ENCODE measurements at regions not wholly inside any gene's neighbourhood (a gene's known extent, or its start where the extent isn't known, plus 50 kb on each side); places are given as distances from the start of the nearest gene placed in this dataset.

DNA sequence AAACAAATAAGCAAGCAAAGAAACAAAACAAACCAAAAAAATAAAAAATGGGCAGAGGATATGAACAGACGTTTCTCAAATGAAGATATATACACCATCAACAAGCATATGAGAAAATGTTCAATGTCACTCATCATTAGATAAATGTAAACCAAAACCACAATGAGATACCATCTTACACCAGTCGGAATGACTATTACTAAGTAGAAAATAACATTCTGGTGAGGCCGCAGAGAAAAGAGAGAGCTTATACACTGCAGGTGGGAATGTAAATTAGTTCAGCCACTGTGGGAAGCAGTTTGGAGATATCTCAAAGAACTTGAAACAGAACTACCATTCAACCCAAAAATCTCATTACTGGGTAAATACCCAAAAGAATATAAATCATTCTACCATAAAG is 321.0 kb upstream of the SLIT2 start:
- H3K36me3 ChIP-seq (ENCODE audit: control insufficient read depth, low read depth, low read length) = no peaks in the 10 kb centered on the region
- H3K9me3 ChIP-seq (ENCODE audit: control insufficient read depth, low read depth, low read length) = no peaks in the 10 kb centered on the region
- H3K27ac ChIP-seq (ENCODE audit: low read length) = no peak overlapping the region
- H3K4me3 ChIP-seq (ENCODE audit: low read length) = no peak overlapping the region
- H3K9ac ChIP-seq (ENCODE audit: low read length) = no peak overlapping the region
- H3K27me3 ChIP-seq (ENCODE audit: control insufficient read depth, insufficient read depth, low read length) = no peaks in the 10 kb centered on the region
- H3K4me1 ChIP-seq (ENCODE audit: control insufficient read depth, low read depth, low read length) = no peaks in the 10 kb centered on the region

DNA sequence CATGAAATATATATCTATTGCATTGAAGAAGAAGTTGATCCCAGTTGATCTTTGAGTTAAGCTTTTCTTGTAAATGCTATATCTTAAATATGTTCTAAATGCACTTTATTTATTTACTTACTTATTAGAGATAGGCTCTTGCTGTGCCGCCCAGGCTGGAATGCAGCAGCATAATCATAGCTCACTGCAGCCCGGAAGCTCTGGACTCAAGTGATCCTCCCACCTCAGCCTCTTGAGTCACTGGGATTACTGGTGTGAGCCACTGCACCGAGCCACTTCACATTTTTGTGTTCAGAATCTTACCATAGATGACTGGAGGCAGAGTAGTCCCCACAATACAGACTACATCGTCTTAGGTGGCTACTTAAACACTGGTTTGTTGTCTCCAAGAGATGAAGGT is 324.3 kb upstream of the SLIT2 start:
- H3K9me3 ChIP-seq (ENCODE audit: control insufficient read depth, low read depth, low read length) = no peaks in the 10 kb centered on the region
- H3K4me1 ChIP-seq (ENCODE audit: control insufficient read depth, low read depth, low read length) = no peaks in the 10 kb centered on the region
- H3K36me3 ChIP-seq (ENCODE audit: control insufficient read depth, low read depth, low read length) = no peaks in the 10 kb centered on the region
- H3K27ac ChIP-seq (ENCODE audit: low read length) = no peak overlapping the region
- H3K4me3 ChIP-seq (ENCODE audit: low read length) = no peak overlapping the region
- no peak overlapping the region for H3K9ac ChIP-seq (ENCODE audit: low read length)
- H3K27me3 ChIP-seq (ENCODE audit: control insufficient read depth, insufficient read depth, low read length) = no peaks in the 10 kb centered on the region

DNA sequence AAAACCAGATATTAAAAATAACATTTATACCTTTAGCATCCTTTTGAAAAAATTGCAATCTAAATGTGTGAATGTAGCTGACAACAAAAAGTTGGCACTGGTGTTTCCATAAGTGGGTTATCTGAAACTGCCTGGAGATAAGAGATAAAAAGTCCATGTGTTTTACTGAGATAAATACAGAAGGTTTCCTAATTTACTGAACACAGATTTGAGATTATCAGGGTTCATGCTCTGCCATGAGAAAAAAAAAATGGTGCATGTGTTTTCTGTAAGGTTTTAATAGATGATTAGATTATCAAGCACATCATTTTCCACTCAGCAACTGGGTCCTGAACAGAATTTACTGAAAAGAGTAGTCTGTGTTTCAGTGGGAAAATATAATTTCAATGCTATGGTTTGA is 326.2 kb upstream of the SLIT2 start:
- Histone ChIP-seq H3K4me1 (ENCODE audit: control insufficient read depth, low read depth, low read length) (no peaks in the 10 kb centered on the region), H3K27ac (ENCODE audit: low read length) (no peak overlapping the region), H3K9ac (ENCODE audit: low read length) (no peak overlapping the region), H3K27me3 (ENCODE audit: control insufficient read depth, insufficient read depth, low read length) (no peaks in the 10 kb centered on the region), H3K4me3 (ENCODE audit: low read length) (no peak overlapping the region), H3K36me3 (ENCODE audit: control insufficient read depth, low read depth, low read length) (no peaks in the 10 kb centered on the region), H3K9me3 (ENCODE audit: control insufficient read depth, low read depth, low read length) (no peaks in the 10 kb centered on the region)

DNA sequence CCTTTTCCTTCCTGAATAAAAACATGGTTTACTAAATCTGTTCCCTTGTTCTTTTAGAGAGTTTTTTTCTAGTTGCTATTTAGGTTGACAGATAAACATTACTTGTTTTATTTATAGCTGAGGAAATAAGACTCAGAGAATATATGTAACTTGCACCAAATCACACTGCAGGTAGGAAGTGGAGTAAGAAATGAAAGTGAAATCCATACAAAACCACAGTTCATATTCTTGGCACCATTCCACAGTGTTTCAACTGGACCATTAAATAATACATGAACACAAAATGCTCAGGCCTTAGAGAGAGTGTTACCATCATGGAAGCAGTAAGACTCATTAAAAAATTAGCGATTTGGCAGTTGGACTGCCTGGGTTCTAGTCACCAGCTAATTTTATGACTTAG is 326.9 kb upstream of the SLIT2 start:
- Histone ChIP-seq H3K27ac (ENCODE audit: low read length) (no peak overlapping the region), H3K4me1 (ENCODE audit: control insufficient read depth, low read depth, low read length) (no peaks in the 10 kb centered on the region), H3K4me3 (ENCODE audit: low read length) (no peak overlapping the region), H3K9ac (ENCODE audit: low read length) (no peak overlapping the region), H3K36me3 (ENCODE audit: control insufficient read depth, low read depth, low read length) (no peaks in the 10 kb centered on the region), H3K27me3 (ENCODE audit: control insufficient read depth, insufficient read depth, low read length) (no peaks in the 10 kb centered on the region), H3K9me3 (ENCODE audit: control insufficient read depth, low read depth, low read length) (no peaks in the 10 kb centered on the region)

DNA sequence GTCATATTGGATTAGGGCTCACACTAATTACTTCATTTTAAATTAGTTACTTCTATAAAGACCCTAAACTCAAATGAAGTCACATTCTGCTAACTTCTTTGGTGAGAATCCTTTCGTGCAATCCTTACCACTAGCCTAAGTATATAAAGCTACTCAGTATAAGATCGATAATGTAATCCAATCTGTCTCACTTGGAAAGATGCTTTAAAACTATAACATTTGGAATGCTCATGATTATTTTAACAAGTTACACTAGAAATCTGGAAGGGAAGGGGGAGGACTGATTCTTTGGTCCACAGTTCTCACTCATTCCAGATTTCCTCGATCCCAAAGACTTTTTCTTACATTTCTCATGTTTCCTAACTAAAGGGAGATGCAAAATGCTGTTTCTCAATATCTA is 336.4 kb upstream of the SLIT2 start:
- Histone ChIP-seq H3K27ac (ENCODE audit: low read length) (no peak overlapping the region), H3K4me3 (ENCODE audit: low read length) (no peak overlapping the region), H3K9me3 (ENCODE audit: control insufficient read depth, low read depth, low read length) (no peaks in the 10 kb centered on the region), H3K27me3 (ENCODE audit: control insufficient read depth, insufficient read depth, low read length) (no peaks in the 10 kb centered on the region), H3K9ac (ENCODE audit: low read length) (no peak overlapping the region), H3K36me3 (ENCODE audit: control insufficient read depth, low read depth, low read length) (no peaks in the 10 kb centered on the region), H3K4me1 (ENCODE audit: control insufficient read depth, low read depth, low read length) (no peaks in the 10 kb centered on the region)

DNA sequence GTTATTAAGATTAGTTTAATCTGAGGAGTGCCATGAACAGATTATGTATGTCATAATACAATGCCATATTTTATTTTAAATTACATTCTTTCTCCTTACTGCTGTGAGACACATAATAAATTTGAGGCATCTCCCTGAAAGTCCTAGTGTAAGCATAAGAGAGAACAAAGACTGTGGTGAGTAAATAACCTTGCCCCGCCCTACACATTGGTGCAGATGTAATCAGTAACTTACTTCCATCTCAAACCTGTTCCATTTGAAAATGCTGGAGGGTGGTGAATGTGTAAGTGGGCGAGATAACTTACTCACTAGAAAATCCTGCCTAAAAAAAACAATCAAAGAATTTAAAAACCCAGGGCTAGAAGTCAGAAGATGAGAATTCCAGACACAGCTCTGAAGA is 338.1 kb upstream of the SLIT2 start:
- H3K4me3 ChIP-seq (ENCODE audit: low read length) = no peak overlapping the region

DNA sequence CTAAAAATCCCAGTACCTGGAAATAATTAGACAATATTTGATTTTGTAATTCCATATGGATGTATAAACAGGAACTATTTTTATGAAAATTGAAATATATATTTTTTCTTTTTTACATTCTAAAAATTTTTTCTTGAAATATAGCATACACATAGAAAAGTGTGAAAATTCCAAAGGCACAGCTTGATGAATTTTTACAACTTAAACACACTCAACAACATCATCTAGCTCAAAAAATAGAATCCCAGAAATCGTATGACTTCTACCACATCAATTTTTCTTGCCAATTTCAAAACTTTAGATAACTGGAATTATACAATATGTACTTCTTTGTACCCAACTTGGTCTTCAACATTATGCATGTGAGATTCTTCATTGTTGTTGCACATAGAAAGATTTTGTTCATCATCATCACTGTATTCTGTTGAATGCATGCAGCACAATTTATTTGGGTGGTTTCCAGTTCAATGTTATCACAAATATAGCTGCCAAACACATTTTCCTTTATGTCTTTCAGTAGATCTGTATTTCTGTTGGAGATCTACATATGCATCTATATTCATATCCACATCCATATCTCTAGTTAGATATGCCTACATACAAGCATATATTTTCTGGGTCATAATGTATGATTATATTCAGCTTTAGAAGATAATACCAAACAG is 340.7 kb upstream of the SLIT2 start:
- Histone ChIP-seq H3K4me3 (ENCODE audit: low read length) (no peak overlapping the region), H3K9ac (ENCODE audit: low read length) (no peak overlapping the region), H3K27me3 (ENCODE audit: control insufficient read depth, insufficient read depth, low read length) (no peaks in the 10 kb centered on the region), H3K27ac (ENCODE audit: low read length) (no peak overlapping the region), H3K4me1 (ENCODE audit: control insufficient read depth, low read depth, low read length) (no peaks in the 10 kb centered on the region), H3K36me3 (ENCODE audit: control insufficient read depth, low read depth, low read length) (no peaks in the 10 kb centered on the region), H3K9me3 (ENCODE audit: control insufficient read depth, low read depth, low read length) (no peaks in the 10 kb centered on the region)

More for the DNA sequence above, 338.1 kb upstream of the SLIT2 start:
- Histone ChIP-seq H3K36me3 (ENCODE audit: control insufficient read depth, low read depth, low read length) (no peaks in the 10 kb centered on the region), H3K27me3 (ENCODE audit: control insufficient read depth, insufficient read depth, low read length) (no peaks in the 10 kb centered on the region), H3K9me3 (ENCODE audit: control insufficient read depth, low read depth, low read length) (no peaks in the 10 kb centered on the region), H3K9ac (ENCODE audit: low read length) (no peak overlapping the region), H3K4me1 (ENCODE audit: control insufficient read depth, low read depth, low read length) (no peaks in the 10 kb centered on the region), H3K27ac (ENCODE audit: low read length) (no peak overlapping the region)

DNA sequence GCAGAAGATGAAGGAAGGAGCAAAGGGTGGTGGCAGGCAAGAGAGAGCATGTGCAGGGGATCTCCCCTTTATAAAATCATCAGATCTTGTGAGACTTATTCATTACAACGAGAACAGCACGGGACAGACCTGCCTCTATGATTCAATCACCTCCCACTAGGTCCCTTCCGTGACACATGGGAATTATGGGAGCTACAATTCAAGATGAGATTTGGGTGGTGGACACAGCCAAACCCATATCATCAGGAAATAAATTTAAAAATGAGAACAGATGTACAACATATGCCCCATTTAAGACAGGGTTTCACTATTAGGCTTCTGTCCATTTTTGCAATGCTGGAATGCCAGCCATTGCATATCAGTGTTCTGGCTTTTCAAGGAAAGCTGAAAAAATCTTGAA is 346.7 kb upstream of the SLIT2 start:
- H3K9me3 ChIP-seq (ENCODE audit: control insufficient read depth, low read depth, low read length) = no peaks in the 10 kb centered on the region

DNA sequence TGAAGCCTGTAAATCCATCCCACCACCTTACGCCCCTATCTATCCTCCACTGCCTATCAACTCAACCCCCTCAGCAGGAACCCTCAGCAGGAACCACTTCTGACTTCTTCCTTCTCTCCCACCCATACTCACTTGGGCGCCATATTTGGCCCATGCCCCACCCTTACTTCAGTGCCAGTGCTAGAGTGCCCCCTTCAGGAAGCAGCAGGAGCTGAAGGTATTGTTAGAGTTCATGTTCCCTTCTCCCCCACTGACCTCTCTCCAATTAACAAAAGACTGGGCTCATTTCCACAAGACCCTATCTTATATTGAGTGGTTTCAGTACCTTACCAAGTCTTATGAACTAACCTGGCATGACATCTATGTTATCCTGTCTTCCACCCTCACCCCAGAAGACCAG is 363.1 kb upstream of the SLIT2 start:
- H3K27ac ChIP-seq (ENCODE audit: low read length) = no peak overlapping the region
- no peaks in the 10 kb centered on the region for H3K4me1 ChIP-seq (ENCODE audit: control insufficient read depth, low read depth, low read length)
- H3K9me3 ChIP-seq (ENCODE audit: control insufficient read depth, low read depth, low read length) = no peaks in the 10 kb centered on the region
- no peak overlapping the region for H3K9ac ChIP-seq (ENCODE audit: low read length)
- no peaks in the 10 kb centered on the region for H3K27me3 ChIP-seq (ENCODE audit: control insufficient read depth, insufficient read depth, low read length)
- no peak overlapping the region for H3K4me3 ChIP-seq (ENCODE audit: low read length)
- no peaks in the 10 kb centered on the region for H3K36me3 ChIP-seq (ENCODE audit: control insufficient read depth, low read depth, low read length)

More for the DNA sequence above, 346.7 kb upstream of the SLIT2 start:
- H3K4me3 ChIP-seq (ENCODE audit: low read length) = no peak overlapping the region
- no peaks in the 10 kb centered on the region for H3K27me3 ChIP-seq (ENCODE audit: control insufficient read depth, insufficient read depth, low read length)
- H3K9ac ChIP-seq (ENCODE audit: low read length) = no peak overlapping the region
- no peaks in the 10 kb centered on the region for H3K36me3 ChIP-seq (ENCODE audit: control insufficient read depth, low read depth, low read length)
- no peak overlapping the region for H3K27ac ChIP-seq (ENCODE audit: low read length)
- no peaks in the 10 kb centered on the region for H3K4me1 ChIP-seq (ENCODE audit: control insufficient read depth, low read depth, low read length)

DNA sequence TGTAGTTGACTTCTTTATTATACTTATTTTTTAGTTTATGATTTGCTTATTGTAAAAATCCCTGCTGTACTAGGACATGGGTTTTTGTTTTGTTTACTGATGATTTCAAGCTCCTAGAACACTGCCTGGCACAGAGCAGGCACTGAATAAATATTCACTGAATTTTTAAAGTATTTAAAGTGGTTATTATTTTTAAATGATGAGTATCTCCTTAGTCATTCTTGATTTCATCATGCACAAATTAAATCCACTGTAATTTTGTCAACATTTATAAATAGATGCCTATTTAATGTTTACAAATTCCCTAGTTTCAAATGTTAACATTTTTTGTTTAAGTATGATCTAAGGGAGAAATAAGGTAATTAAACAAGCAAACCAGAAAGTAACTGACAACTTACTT is 367.9 kb upstream of the SLIT2 start:
- no peaks in the 10 kb centered on the region for H3K9me3 ChIP-seq (ENCODE audit: control insufficient read depth, low read depth, low read length)
- H3K27me3 ChIP-seq (ENCODE audit: control insufficient read depth, insufficient read depth, low read length) = no peaks in the 10 kb centered on the region
- H3K4me3 ChIP-seq (ENCODE audit: low read length) = no peak overlapping the region
- H3K27ac ChIP-seq (ENCODE audit: low read length) = no peak overlapping the region
- no peaks in the 10 kb centered on the region for H3K36me3 ChIP-seq (ENCODE audit: control insufficient read depth, low read depth, low read length)
- no peaks in the 10 kb centered on the region for H3K4me1 ChIP-seq (ENCODE audit: control insufficient read depth, low read depth, low read length)
- no peak overlapping the region for H3K9ac ChIP-seq (ENCODE audit: low read length)

DNA sequence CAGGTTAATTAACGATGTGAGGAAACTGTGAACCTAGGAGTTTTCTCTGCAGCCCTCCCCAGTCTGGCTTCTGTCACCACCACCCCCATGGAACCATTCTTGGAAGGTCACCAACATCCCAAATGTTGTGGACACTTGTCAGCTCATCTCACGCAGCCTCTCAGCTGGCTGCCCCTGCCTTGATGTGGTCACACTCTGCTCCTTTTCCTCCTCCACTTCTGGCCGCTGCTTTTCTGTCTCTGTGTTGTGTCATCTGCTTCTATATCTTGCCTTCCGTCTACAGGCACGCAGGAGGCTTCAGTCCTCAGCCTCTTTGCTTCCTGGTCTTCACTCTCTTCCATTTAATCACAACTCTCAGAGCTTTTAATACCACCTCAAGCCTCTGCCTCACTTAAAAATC is 371.5 kb upstream of the SLIT2 start:
- Histone ChIP-seq H3K27me3 (ENCODE audit: control insufficient read depth, insufficient read depth, low read length) (no peaks in the 10 kb centered on the region), H3K27ac (ENCODE audit: low read length) (no peak overlapping the region), H3K36me3 (ENCODE audit: control insufficient read depth, low read depth, low read length) (no peaks in the 10 kb centered on the region), H3K9ac (ENCODE audit: low read length) (no peak overlapping the region), H3K9me3 (ENCODE audit: control insufficient read depth, low read depth, low read length) (no peaks in the 10 kb centered on the region), H3K4me3 (ENCODE audit: low read length) (no peak overlapping the region), H3K4me1 (ENCODE audit: control insufficient read depth, low read depth, low read length) (no peaks in the 10 kb centered on the region)

DNA sequence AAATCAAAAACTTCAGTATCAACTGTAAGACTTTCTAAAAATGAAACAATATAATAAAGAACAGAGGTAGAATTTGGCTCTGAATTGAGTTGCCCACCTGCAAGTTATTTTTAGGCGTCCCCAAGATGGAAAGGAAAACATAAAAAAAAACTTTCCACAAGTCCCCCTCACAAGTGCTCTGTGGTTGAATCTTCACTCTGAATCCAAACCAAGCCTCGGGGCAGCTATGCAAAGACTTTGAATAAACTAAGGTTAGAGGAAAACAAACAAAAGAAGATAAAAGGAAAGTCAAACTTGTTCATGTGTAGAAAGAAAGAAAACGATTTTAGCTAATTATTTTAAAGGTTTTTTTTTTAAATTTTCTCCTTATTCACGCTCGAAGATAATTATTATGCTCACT is 372.4 kb upstream of the SLIT2 start:
- Histone ChIP-seq H3K27ac (ENCODE audit: low read length) (no peak overlapping the region), H3K9ac (ENCODE audit: low read length) (no peak overlapping the region), H3K4me3 (ENCODE audit: low read length) (no peak overlapping the region), H3K36me3 (ENCODE audit: control insufficient read depth, low read depth, low read length) (no peaks in the 10 kb centered on the region), H3K9me3 (ENCODE audit: control insufficient read depth, low read depth, low read length) (no peaks in the 10 kb centered on the region), H3K27me3 (ENCODE audit: control insufficient read depth, insufficient read depth, low read length) (no peaks in the 10 kb centered on the region), H3K4me1 (ENCODE audit: control insufficient read depth, low read depth, low read length) (no peaks in the 10 kb centered on the region)

All from iPS-18a (cell line).